Tibial nerve (tissue), 3 donors: ENCODE measurements at regions not wholly inside any gene's neighbourhood (a gene's known extent, or its start where the extent isn't known, plus 50 kb on each side); places are given as distances from the start of the nearest gene placed in this dataset.

Experiments
- POLR2A ChIP-seq, 2 donors: fragments of 450-650 bp; IDR thresholded peaks; one replicate each; pipeline ENCODE4 v1.6.1; 2017; ENCODE audit warnings: antibody characterized with exemption in 2 of 2, mild to moderate bottlenecking in 2 of 2, moderate library complexity in 2 of 2
- TF ChIP-seq, protein P1 (sequence below), 5 experiments: fragments of 200-600 bp in 3 of 5; fragments of 450-650 bp in 2 of 5; sonication (generic) in 3 of 5; IDR thresholded peaks; one replicate each; pipeline ENCODE4 v1.5.1; 2016 to 2019; ENCODE audit warnings: antibody characterized with exemption in 5 of 5, mild to moderate bottlenecking in 3 of 5, moderate library complexity in 2 of 5

DNA sequence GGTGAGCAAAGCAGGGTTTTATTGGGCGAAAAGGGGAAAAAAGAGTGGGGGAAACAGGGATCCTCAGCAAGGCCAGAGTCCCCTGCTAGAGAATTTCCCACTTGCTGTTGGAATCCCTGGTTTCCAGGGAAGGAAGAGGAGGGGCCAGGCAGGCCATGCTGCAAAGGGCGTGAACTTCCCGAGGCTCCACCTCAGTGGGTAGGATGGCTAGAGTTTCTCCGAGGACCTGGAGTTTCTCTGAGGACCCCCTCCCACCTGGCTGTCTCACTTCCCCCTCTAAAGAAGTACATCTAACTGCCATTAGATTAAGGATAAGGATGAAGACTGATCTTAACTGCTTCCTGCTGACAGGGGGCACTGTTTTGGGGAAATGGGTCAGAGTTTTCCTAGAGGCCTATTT is 1239.3 kb upstream of the GJE1 start:
- TF ChIP-seq, protein P1, sequence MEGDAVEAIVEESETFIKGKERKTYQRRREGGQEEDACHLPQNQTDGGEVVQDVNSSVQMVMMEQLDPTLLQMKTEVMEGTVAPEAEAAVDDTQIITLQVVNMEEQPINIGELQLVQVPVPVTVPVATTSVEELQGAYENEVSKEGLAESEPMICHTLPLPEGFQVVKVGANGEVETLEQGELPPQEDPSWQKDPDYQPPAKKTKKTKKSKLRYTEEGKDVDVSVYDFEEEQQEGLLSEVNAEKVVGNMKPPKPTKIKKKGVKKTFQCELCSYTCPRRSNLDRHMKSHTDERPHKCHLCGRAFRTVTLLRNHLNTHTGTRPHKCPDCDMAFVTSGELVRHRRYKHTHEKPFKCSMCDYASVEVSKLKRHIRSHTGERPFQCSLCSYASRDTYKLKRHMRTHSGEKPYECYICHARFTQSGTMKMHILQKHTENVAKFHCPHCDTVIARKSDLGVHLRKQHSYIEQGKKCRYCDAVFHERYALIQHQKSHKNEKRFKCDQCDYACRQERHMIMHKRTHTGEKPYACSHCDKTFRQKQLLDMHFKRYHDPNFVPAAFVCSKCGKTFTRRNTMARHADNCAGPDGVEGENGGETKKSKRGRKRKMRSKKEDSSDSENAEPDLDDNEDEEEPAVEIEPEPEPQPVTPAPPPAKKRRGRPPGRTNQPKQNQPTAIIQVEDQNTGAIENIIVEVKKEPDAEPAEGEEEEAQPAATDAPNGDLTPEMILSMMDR (IDR thresholded peaks at IDR 0.05), result no peak
- no peak for TF ChIP-seq POLR2A (IDR thresholded peaks at IDR 0.05)
